Left lung (tissue), 4 donors: ENCODE measurements at regions not wholly inside any gene's neighbourhood (a gene's known extent, or its start where the extent isn't known, plus 50 kb on each side); places are given as distances from the start of the nearest gene placed in this dataset.
A peak's percentile ranks its signal among the peaks of the same experiment; 100 is the strongest.

ENCODE experiments used
- ATAC-seq: fragments of 200-7000 bp; cut with Tn5 transposase; one replicate; pipeline ENCODE4 v1.9.1; 2020; ENCODE audit warnings: moderate library complexity
- DNase-seq, 4 donors: peaks; one replicate each; pipeline ENCODE4 v3.0.0-alpha.2; 2013 to 2020
- H3K27ac ChIP-seq, 2 donors: fragments of 200-600 bp; sonication (generic) in 1 of 2; one replicate each; pipeline versions ENCODE4 v1.5.0 to v1.8.0; 2020 to 2021
- H3K27me3 ChIP-seq, 2 donors: fragments of 200-600 bp; sonication (generic) in 1 of 2; one replicate each; pipeline versions ENCODE4 v1.5.0 to v1.8.0; 2020 to 2021
- H3K36me3 ChIP-seq, 2 donors: fragments of 200-600 bp; sonication (generic) in 1 of 2; one replicate each; pipeline versions ENCODE4 v1.5.0 to v1.8.0; 2020 to 2021
- H3K4me1 ChIP-seq, 2 donors: fragments of 200-600 bp; one replicate each; pipeline ENCODE4 v1.8.0; 2021
- H3K4me3 ChIP-seq, 2 donors: fragments of 200-600 bp; sonication (generic) in 1 of 2; one replicate each; pipeline versions ENCODE4 v1.5.0 to v1.8.0; 2020 to 2021; ENCODE audit warnings: mild to moderate bottlenecking in 1 of 2
- H3K9me3 ChIP-seq, 2 donors: fragments of 200-600 bp; sonication (generic) in 1 of 2; one replicate each; pipeline versions ENCODE4 v1.5.0 to v1.8.0; 2020 to 2021
- CTCF ChIP-seq, 2 donors: fragments of 200-600 bp; sonication (generic) in 1 of 2; IDR thresholded peaks; one replicate each; pipeline versions ENCODE4 v1.5.0 to v1.8.0; 2021; ENCODE audit warnings: antibody characterized with exemption in 2 of 2
- intact Hi-C, 2 donors: fragments of 100-400 bp; cut with DNase I; formaldehyde crosslinking; loops; one replicate each; pipeline versions ENCODE4 v1.11.2 to v1.14.2; 2022
- donor health status: DM: no; HTN: yes; CAD: no.
- donor health status: DM: no; HTN: no; CAD: no.

DNA sequence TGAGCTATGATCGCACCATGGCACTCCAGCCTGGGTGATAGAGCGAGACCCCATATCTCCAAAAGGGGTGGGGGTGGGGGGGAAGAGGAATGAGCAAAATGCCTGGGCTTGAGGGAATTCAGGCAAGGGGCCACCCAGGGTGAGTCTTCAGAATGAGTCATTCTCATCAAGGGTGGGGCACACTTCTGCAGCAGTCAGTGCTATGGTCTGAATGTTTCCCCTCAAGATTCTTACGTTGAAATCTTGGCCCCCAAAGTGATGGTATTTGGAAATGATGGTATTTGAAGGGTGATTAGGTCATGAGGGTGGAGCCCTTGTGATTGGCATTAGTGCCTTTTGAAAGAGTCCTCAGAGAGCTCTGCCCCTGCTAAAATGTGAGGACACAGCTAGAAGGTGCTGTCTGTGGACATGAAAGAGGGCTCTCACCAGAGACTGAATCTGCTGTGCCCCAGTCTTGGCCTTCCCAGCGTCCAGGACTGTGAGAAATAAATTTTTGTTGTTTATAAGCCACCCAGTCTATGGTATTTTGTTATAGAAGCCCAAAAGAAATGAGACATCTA is 86.4 kb upstream of the THY1 start:
- H3K27me3 ChIP-seq: peaks cover 0 to 23% of the 10 kb centered on the region in 2 donors
- no peak for DNase-seq
- intact Hi-C loops: no loop called here
- no peak overlapping the region for H3K4me3 ChIP-seq
- H3K36me3 ChIP-seq: no peaks in the 10 kb centered on the region
- peak overlapping the region in 1 of 2 donors; percentile 33 for H3K27ac ChIP-seq
- peaks cover 0 to 8% of the 10 kb centered on the region in 2 donors for H3K4me1 ChIP-seq
- no peaks in the 10 kb centered on the region for H3K9me3 ChIP-seq
- TF ChIP-seq CTCF (IDR thresholded peaks at IDR 0.05): no peak
- ATAC-seq: peak; percentile 41

DNA sequence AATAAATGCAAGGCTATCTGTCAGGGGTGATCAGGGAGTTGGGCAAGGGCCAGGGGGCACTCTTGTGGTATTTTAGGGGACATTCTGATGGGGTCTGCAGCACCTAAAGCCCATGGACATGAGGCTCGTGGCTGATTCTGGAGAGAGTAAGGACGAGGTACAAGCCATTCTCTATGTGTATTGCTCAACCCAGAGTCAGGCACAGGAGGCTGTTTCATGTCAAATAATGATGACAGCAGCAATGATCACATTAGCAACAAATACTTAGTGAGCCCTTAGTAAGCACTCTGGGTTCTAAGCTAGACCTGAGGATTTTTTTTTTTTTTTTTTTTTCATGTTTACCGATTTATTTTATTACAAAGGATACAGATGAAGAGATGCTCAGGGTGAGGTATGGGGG is 83.5 kb upstream of the THY1 start:
- Histone ChIP-seq H3K9me3 (no peaks in the 10 kb centered on the region), H3K4me1 (peaks cover 0 to 8% of the 10 kb centered on the region in 2 donors), H3K27me3 (peaks cover 0 to 8% of the 10 kb centered on the region in 2 donors), H3K36me3 (no peaks in the 10 kb centered on the region), H3K4me3 (no peak overlapping the region), H3K27ac (no peak overlapping the region)
- DNase-seq (no peak), ATAC-seq (no peak)
- intact Hi-C loops: no loop called here
- TF ChIP-seq CTCF (IDR thresholded peaks at IDR 0.05): no peak

GRCh38 chr11:119505861-119506260 is 82.9 kb upstream of the THY1 start:
- H3K27ac ChIP-seq: no peak overlapping the region
- no peak for ATAC-seq
- H3K27me3 ChIP-seq: peaks cover 0 to 8% of the 10 kb centered on the region in 2 donors
- H3K4me3 ChIP-seq: no peak overlapping the region
- intact Hi-C loops: no loop called here
- no peaks in the 10 kb centered on the region for H3K36me3 ChIP-seq
- peaks cover 0 to 8% of the 10 kb centered on the region in 2 donors for H3K4me1 ChIP-seq
- DNase-seq: no peak
- TF ChIP-seq CTCF (IDR thresholded peaks at IDR 0.05): no peak
- no peaks in the 10 kb centered on the region for H3K9me3 ChIP-seq

GRCh38 chr11:119505071-119505470 is 82.1 kb upstream of the THY1 start:
- no peaks in the 10 kb centered on the region for H3K36me3 ChIP-seq
- peaks cover 0 to 4% of the 10 kb centered on the region in 2 donors for H3K4me1 ChIP-seq
- DNase-seq (no peak), ATAC-seq (no peak)
- H3K9me3 ChIP-seq: no peaks in the 10 kb centered on the region
- no peak overlapping the region for H3K27ac ChIP-seq
- H3K4me3 ChIP-seq: no peak overlapping the region
- intact Hi-C loops: no loop called here
- no peak for TF ChIP-seq CTCF (IDR thresholded peaks at IDR 0.05)
- peaks cover 0 to 9% of the 10 kb centered on the region in 2 donors for H3K27me3 ChIP-seq

GRCh38 chr11:119504371-119504770 is 81.4 kb upstream of the THY1 start:
- DNase-seq: no peak
- H3K36me3 ChIP-seq: no peaks in the 10 kb centered on the region
- H3K4me3 ChIP-seq: no peak overlapping the region
- TF ChIP-seq CTCF (IDR thresholded peaks at IDR 0.05): no peak
- H3K4me1 ChIP-seq: no peaks in the 10 kb centered on the region
- H3K27ac ChIP-seq: no peak overlapping the region
- H3K9me3 ChIP-seq: no peaks in the 10 kb centered on the region
- no peak for ATAC-seq
- intact Hi-C loops: no loop called here
- peaks cover 0 to 16% of the 10 kb centered on the region in 2 donors for H3K27me3 ChIP-seq
